NCI-H82 (cell line): ENCODE measurements at regions not wholly inside any gene's neighbourhood (a gene's known extent, or its start where the extent isn't known, plus 50 kb on each side); places are given as distances from the start of the nearest gene placed in this dataset.
A peak's percentile ranks its signal among the peaks of the same experiment; 100 is the strongest.
"Not testable (repeated sequence)": the region's sequence is repeated elsewhere in the genome, so short reads cannot be mapped to it uniquely, and the experiment has no call there.

Source experiments
- DNase-seq: peaks from one replicate; lab custom pipeline; 2025; lab: John Stamatoyannopoulos, UW

DNA sequence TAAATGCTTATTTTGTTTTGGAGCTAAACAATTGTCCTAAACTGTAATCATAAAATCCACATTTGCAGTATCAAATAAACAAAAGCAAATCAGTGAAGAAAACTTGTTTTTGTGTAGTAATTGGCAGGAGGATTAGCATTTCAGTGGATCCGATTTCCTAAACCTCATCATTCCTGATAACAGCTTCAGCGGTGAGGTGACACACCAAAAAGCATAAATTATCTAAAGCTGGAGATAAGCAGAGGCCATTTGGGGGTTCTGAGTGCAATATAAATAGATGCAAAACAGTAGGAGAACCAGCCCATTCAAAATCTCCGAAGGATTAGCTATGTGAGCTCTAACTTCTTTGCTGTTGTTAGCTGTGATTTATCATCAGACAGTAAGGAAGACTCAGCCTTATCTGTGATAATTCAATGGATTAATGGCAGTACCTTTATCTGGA, 235.8 kb downstream of the EPHA7 start:
- peak; percentile 95 for DNase-seq

DNA sequence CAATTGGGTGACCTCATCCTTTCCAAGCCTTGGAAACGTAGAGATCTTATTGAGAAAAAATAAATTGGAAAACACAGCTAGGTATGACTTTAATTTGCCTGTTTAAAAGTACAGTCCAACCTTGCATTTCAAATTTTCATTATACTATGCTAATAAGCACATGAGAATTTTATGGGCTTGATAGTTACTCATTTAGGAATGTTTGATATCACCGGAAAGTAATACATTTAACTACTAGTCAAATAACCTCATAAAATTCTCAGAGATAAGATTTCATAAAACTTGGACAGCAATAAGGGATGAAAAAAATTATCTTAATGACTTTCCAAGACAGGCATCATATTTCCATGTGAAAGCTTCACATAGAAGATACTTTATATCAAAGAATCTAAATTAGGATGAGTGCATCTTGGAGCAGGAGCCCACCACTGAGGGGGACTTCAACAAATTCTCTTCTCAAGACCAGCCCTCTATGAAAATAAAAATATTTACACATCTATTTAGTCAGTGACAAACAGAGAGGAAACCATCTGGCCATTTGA, 236.3 kb downstream of the EPHA7 start:
- no peak for DNase-seq

DNA sequence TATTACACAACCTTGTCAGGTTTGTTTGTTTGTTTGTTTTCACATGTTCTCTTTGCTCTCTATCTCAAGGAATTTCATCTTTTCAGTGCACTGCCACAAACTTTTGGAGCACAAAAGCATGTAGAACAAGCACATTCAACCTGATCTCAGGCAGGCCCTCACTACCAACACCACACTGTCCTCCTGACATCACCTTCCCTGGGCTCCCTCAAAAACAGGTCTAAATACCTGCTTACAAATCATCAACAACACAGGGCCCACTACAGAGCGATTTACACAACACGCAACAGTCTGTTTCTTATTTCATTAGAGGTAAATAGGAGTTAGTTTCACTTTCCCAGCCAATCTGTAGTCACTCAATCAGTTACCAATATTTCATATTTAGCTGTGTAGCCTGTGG, 241.4 kb downstream of the EPHA7 start:
- no peak for DNase-seq

DNA sequence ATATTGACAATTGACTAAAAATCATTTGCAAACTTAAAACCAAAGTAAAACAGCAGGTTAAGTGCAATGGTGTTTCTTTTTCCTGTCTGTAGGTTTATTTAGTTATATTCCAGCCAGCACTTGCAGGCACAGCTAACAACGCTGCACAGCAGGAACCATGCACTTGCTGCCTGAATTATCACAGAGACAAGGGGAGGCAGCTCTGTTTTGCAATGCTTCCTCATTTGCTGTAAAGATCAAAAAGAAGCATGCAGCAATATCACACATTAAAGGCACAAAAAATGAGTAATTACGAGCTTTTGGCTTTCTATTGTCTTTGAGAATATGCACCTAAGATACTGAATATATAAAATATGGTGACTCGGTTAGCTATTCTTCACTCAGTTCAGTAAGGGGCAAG, 241.9 kb downstream of the EPHA7 start:
- no peak for DNase-seq

DNA sequence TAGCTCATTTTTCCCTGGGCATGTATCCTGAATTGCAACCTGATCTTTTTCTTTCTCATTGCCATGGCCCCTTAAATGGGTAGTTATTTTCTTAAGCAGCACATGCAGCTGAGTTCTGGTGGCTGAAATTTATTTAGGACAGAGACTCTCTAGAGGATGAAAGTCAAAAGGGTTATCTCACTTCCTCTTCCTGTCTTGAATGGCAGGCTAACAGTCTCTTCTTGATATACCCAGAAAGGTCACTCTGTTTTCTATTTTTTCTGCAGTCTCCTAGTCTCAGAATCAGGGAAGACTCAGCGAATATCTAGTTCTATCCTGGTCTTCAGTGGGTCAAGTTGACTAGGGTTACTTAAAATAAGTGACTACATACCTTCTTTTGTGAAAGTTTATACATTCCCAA, 243.3 kb downstream of the EPHA7 start:
- DNase-seq: no peak

DNA sequence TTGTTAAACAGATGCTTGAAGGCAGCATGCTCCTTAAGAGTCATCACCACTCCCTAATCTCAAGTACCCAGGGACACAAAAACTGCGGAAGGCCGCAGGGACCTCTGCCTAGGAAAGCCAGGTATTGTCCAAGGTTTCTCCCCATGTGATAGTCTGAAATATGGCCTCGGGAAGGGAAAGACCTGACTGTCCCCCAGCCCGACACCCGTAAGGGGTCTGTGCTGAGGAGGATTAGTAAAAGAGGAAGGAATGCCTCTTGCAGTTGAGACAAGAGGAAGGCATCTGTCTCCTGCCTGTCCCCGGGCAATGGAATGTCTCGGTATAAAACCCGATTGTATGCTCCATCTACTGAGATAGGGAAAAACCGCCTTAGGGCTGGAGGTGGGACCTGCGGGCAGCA, 245.8 kb downstream of the EPHA7 start:
- not testable (repeated sequence) for DNase-seq

DNA sequence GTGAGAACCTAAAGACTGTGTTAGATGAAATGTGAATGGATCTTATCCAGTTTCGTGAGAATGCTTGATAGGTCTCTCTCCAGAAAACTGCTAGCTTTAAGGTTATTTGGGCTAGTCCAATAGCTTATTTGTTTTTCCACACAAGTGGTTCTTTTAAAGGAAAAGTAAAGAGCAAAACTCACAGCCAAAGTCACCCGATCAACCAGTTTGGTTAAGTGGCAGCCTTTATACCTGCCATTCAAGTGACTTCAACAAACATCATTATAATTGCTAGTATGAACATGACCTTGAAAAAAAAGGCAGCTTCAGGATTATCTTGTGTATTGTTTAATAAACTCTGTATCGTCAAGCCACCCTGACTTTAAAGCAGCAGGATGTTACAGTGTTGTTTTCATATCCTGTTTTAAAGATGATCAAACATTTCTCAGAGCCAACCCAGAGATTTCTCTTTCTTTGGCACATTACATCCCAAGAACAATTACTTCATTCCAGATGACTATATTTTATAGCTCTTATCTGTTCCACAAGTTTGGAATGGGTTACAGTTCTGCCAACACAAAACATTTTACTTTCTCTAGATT, 253.4 kb downstream of the EPHA7 start:
- DNase-seq: no peak

DNA sequence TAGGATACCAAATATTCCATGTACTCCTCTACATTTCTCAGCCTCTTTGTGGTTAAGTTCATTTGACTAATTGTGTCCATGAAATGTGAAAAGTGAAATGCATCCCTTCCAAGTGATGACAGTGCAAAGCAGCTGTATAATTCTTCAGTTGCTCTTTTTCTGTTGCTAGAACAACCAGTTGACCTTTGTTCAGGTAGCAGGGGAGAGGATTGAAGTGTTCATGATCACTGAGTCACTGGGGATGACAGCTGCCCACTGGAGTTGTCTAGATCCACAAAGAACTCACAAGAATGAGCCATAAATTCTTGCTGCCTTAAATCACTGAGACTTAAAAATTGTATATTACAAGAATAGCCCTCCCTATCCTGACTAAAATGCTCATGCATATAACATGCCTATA, 254.6 kb downstream of the EPHA7 start:
- DNase-seq: no peak

DNA sequence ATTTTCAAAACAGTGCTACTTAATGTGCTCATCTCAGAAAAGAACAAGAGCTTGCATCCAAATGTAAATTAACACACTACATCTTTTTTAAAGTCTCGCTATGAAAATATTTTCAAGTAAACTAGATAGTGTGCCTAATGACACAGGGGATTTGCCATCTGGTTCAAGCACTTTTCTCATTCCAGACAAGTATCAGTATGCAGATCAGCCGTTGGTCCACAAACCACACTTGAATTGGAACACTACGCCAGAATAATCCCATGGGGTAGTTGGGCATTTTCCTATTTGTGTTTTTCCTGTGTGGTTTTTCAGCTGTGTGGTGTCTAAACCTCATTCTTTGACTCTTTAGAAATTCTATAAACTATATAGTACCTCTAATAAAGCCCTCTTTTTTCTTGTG, 256.2 kb downstream of the EPHA7 start:
- no peak for DNase-seq

DNA sequence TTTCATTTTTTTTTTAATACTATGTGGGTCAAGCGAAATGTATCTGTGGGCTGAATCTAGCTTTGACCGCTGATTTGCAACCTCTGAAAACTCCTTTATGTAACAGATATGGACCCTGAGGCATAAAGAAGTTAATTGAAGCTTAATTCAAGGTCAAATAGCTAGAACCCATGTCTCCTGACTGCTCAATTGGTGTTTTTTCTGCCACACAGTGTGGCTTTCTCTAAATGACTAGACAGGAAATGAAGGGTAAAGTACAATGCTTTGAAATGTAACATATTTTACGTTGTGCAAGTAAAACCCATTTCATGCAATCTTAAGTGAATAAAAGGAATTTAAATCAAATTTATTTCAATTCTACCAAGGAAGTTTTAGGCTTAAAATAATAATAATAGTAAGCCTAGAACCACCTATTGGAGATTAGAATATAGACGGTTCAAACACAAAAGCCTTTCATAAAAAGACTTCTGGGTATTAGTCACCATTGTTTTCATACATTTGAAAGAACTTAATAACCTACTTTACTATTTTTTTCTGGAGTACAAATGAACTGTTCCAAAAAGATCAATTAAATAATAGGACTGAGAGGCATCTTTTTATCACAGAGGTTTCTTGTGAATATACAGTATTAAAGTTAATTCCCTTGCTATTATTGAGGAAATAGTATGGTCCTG, 279.8 kb downstream of the EPHA7 start:
- no peak for DNase-seq

DNA sequence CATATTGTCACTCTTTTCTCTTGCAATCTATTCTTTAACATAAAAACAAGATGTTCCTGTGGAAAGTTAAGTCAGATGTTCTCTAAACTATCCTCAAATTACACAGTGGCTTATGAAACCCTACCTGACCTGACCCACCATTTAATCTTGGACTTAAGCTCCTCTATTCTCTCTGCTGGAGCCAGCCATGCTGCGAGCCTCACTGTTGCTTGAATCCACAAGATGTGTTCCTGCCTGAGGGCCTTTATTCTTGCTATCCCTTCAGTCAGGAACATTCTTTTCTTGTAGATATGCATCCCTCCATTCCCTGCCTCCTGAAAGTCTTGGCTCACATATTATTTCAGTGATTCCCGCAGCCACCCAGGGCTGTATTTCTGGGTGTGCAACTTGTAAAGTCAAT, 283.2 kb downstream of the EPHA7 start:
- peak; percentile 54 for DNase-seq

DNA sequence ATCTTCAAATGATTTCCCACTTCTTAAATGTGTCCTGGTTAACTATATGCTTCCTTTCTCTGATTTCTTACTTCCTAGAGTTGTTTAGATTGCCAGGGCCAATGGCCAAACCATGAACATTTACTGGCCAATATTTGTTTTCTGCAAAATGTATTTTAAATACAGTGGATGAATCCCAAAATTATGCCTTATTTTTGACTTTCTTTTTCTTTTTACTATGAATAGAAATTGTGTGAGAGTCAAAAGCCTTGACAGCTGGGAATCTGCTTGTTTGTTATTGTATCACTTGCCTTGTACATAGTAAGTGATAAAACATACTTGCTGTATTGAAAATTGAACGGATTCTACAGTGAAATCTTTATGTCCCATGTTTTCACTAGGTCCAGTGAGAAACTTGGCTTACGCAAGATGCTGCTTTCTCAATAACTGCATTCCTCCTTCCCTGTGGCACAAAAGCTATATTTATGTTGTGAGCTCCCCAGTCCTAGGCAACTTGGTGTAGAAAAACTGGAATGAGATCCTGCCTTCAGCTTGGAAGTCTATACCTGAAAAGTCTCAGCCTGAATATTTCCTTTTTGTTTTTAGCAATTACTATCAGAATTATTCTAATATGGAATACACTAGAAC, 295.2 kb downstream of the EPHA7 start:
- DNase-seq: no peak

DNA sequence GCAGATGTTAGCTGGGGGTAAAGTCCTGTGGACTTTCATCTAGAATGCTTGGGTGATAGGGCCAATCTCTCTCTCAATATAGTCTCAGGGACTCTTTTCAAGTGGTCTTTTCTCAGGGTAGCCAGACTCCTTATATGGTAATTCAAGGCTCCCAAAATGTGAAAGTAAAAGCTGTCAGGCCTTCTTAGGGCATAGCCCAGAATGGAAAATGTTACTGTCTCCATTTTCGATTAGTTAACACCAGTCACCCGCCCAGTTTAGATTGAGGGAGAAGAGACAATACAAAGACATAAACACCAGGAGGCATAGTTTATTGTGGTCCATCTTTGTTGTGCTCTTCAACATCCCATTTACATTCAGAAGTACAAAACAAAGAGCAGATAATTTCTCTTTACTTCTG, 295.8 kb downstream of the EPHA7 start:
- no peak for DNase-seq

DNA sequence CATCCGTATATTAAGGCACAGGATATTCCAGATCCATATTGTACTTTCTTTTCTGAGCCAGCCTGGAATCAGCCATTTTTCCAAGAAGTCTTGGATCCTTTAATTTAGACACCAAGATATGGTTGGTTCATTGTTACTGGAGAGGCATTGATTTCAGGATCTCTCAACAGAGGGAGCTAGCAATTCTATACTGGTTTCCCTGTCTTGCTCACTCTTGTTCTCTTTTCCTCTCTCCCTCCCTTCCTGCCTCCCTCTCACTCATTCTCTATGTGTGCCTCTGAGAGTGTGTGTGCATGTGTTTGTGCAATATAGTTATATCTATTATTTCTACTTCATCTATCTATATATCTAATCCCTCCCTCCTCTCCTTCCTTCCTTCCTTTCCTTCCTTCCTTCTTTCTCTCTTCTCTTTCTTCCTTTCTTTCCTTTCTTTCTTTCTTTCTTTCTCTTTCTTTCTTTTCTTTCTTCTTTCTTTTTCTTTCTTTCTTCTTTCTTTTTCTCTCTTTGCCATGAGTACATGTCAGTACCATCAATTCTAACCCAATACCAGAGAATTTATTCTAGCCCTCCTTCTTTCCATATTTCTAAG, 299.1 kb downstream of the EPHA7 start:
- DNase-seq: no peak

DNA sequence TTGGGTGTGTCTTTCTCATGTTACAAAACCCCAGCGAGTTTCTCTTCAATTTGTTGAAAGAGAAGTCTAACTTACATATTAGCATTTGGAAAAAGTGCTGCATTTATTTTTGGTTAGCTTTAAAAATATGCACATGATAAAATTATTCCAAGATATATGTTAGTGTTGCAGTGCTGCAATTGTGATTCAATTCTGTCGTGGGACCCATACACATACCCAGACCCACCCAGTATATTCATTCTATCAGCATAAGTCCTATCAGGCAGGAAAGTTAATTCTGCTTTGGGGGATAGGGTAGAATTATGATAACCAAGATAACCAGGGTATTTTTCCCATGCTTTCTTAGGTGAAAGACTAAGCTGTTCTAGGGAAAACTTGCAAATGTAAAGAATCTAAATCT, 313.5 kb downstream of the EPHA7 start:
- DNase-seq: no peak

DNA sequence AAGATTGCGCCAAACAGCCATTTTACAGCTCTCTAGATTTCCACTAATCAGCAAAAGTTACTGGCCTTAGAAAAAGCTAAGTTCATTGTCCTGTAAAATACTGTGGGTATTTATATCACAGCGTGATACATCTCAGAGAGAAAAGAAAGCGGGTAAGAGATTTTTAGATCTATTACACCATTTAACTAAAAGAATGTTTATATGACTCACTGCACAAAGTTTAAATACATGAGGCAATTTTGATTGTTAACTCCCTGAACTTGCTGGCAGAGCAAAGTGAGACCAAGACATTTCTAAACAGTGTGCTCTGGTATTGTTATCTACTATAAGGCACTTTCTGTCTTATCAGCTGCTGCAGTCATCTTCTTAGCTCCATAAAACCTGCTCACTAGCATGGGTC, 314.3 kb downstream of the EPHA7 start:
- DNase-seq: no peak

DNA sequence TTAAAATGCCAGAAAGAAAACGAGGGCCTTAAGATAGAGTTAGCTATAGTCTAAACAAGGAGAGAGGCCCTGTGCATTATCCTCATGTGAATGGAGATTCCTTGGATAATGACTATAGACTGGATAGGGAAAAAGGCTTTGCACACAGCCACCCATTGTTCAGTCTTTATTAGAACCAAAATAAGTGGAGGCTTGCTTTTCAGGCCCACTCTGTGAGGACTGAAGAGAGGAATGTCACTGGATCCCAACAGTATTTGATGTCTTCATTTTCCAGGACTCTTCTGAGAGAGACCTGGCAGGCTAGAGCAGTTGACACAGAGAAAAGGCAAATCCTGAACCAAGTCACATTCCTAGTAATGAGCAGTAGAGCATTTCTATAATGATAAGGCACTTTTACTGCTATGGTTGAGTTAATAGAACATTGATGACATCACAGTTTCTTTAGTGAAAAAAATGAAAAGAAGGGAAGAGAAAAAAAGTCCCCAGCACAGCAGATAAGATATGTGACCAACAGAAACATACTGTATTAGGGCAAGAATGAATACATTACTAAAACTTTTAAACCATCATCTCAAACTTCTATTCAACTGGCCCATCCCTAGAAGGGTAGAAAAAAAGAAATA, 315.1 kb downstream of the EPHA7 start:
- no peak for DNase-seq

DNA sequence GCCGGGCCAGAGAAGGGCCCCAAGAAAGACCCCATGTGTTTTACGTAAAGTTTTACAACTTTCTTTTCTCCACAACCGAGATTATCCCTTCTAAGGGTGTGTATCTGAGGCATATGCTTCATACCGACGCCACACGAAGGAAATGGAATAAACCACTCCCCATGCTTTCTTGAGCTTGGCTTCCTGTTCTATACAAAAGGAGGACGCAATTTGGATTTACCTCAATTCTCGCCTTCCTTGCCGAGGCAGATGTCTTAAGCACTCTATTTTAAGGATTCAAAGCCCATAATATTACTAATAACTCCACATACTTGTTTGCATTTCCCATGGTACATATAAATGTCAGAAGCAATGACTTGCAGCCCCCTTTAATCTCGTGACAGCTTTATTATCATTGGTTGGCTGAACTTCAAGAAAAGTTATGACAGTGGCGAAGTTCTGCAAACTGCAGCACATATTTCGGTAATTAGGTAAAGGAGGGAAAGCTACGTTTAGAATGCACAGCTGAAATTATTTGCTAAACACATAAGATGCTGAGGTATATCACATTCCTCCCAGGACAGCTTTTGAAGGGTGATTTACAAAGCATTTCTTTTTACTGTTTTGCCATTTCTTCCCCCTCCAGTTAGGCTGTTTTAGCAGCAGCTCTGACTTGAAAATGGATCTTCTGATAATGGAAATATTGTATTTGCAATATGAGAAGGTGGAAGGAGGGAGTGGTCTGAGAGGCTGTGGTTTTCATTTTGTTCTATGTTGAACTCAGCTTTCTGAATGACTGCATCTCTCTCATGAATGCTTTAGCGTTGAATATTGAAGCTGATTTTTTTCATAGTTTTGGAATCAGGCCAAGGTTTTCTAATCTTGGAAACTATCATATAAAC, 330.5 kb downstream of the EPHA7 start:
- DNase-seq: no peak

DNA sequence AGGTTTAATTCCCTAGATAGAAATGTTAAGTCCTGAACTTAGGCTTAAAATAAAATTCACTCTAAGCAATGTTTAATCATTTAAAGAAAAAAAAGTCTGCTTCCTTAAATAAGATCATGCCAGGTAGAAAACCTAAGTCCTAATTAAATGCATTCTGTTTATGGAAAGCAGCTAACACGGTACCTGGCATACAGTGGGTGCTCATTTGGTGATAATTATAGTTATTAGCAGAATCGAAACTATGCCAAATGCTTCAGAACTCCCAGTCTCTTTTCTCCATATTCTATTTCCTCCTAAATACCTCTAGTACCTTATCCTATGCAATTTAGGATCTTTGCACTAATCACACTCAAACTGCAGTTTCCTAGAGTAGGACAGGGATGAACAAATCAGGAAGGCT, 331.8 kb downstream of the EPHA7 start:
- no peak for DNase-seq

DNA sequence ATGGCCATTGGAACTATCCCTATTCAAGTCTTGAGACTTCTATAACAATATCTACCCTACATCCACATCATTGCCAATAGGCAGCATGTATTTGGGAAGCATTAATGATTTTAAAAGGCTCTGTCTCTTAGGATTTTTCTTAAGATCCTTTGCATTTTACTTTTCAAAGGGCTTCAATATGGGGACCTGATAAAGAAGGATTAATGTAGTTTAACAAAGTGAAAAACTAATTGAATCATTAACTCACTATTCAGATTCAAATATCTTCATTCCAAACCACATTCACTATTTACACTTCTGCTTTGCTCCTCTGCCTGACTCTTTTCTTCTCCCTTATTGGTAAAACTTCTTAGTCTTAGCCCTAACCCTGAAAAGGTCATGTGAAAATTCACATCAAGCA, 333.0 kb downstream of the EPHA7 start:
- no peak for DNase-seq
